Erythroblast (primary cell): ENCODE measurements at regions not wholly inside any gene's neighbourhood (a gene's known extent, or its start where the extent isn't known, plus 50 kb on each side); places are given as distances from the start of the nearest gene placed in this dataset.

Experiments
- GATA1 ChIP-seq: IDR thresholded peaks from 2 replicates; pipeline ENCODE4 v1.6.1; 2011; ENCODE audit warnings: low read depth, mild to moderate bottlenecking, control low read depth, low read length, moderate library complexity
- POLR2A ChIP-seq: IDR thresholded peaks from 2 replicates; pipeline ENCODE4 v1.6.1; 2011; ENCODE audit warnings: mild to moderate bottlenecking, low read length

GRCh38 chr15:62647843-62648505 lies 394.6 kb upstream of the TPM1 start:
- no peak for TF ChIP-seq POLR2A
- no peak for TF ChIP-seq GATA1
